ENCODE measurements at regions not wholly inside any gene's neighbourhood (a gene's known extent, or its start where the extent isn't known, plus 50 kb on each side); places are given as distances from the start of the nearest gene placed in this dataset.

- H3K27ac Mint-ChIP-seq = no peak overlapping the region
- no peaks in the 10 kb centered on the region for H3K4me1 Mint-ChIP-seq
- H3K9me3 Mint-ChIP-seq = no peaks in the 10 kb centered on the region
- WGBS, 2 experiments (ENCODE audit: insufficient coverage in 1 of 2, insufficient read length in 1 of 2) = 78% methylated on average over 1 of the region's 1 CpG; no CpG with 5 or more reads in 1 of the 2 experiments
- Histone ChIP-seq H3K9me3 (ENCODE audit: control insufficient read depth, low read length) (no peaks in the 10 kb centered on the region), H3K36me3 (ENCODE audit: control insufficient read depth, insufficient read depth, low read length) (no peaks in the 10 kb centered on the region), H3K4me1 (ENCODE audit: control insufficient read depth, insufficient read depth, low read length) (no peaks in the 10 kb centered on the region), H3K27me3 (ENCODE audit: control insufficient read depth, insufficient read depth, low read length, poor library complexity, severe bottlenecking) (no peaks in the 10 kb centered on the region), H3K27ac (ENCODE audit: low read depth, low read length) (no peak overlapping the region), H3K4me3 (ENCODE audit: low read length) (no peak overlapping the region), H3K9ac (ENCODE audit: extremely low read depth, low read length, poor library complexity, severe bottlenecking) (no peak overlapping the region)
- H3K27me3 Mint-ChIP-seq (ENCODE audit: insufficient read depth) = no peaks in the 10 kb centered on the region
- no peak overlapping the region for H3K4me3 Mint-ChIP-seq
- no peaks in the 10 kb centered on the region for H3K36me3 Mint-ChIP-seq (ENCODE audit: low read depth)
- TF ChIP-seq CTCF (conservative IDR thresholded peaks at IDR 0.05) = no peak
- DNase-seq = no peak
Observed at GRCh38 chr3:116767726-116768125, 58.1 kb downstream of the TUSC7 start.

- H3K9ac ChIP-seq (ENCODE audit: extremely low read depth, low read length, poor library complexity, severe bottlenecking) = no peak overlapping the region
- Mint-ChIP-seq H3K27me3 (ENCODE audit: insufficient read depth) (no peaks in the 10 kb centered on the region), H3K4me3 (no peak overlapping the region), H3K4me1 (no peaks in the 10 kb centered on the region), H3K9me3 (no peaks in the 10 kb centered on the region), H3K27ac (no peak overlapping the region), H3K36me3 (ENCODE audit: low read depth) (no peaks in the 10 kb centered on the region)
- H3K9me3 ChIP-seq (ENCODE audit: control insufficient read depth, low read length) = no peaks in the 10 kb centered on the region
- peak; percentile 93 for DNase-seq
- H3K27me3 ChIP-seq (ENCODE audit: control insufficient read depth, insufficient read depth, low read length, poor library complexity, severe bottlenecking) = no peaks in the 10 kb centered on the region
- H3K4me3 ChIP-seq (ENCODE audit: low read length) = no peak overlapping the region
- TF ChIP-seq CTCF (conservative IDR thresholded peaks at IDR 0.05) = peak; percentile 99
- no peaks in the 10 kb centered on the region for H3K36me3 ChIP-seq (ENCODE audit: control insufficient read depth, insufficient read depth, low read length)
- no peaks in the 10 kb centered on the region for H3K4me1 ChIP-seq (ENCODE audit: control insufficient read depth, insufficient read depth, low read length)
- no peak overlapping the region for H3K27ac ChIP-seq (ENCODE audit: low read depth, low read length)
- 4 to 6% methylated on average over 7 of the region's 7 CpGs for WGBS, 2 experiments (ENCODE audit: insufficient coverage in 1 of 2, insufficient read length in 1 of 2)
Observed at GRCh38 chr3:116770815-116771450, 61.4 kb downstream of the TUSC7 start.

DNA sequence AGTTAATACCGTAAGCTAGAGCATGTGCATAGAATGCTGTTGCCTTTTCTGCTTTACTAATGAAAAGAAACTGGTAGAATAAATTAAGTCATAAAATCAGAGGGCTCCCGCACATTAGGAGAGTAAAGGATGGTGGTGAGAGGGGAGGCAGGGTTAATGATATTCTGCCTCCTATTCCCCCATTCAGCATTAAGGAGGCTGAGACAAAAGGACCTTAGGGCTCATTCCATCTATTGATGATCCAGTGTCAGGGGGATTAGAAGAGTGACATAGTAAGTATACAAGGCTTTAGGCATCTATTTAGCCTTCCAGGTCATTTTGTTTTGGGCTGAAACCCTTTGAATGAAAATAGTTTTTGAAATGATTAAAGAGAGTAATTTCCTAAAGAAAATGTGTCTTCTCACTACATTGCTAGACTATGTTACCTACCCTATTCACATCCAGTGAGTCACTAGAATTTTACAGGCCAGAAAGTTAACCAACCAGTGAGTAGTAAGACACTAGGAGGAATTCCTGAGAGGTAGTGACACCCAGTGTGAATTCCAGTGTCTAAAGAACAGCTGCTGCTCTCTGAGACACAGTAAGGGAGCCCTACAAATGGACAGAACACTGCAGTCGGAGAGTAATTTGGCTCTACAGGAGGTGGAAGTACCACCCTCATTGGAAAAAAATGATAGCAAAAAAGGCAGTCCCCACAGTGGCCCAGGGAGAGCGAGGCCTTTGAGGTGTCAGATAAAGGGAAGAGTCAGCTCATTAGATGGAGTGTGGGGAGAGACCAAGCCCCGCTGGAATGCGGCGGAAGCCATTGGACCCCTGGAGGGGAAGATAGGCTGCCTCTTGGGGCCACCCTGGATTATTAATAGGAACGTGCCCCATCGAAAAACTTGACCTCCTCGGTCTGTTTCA, 67.6 kb downstream of the TUSC7 start:
- Histone ChIP-seq H3K36me3 (ENCODE audit: control insufficient read depth, insufficient read depth, low read length) (no peaks in the 10 kb centered on the region), H3K27ac (ENCODE audit: low read depth, low read length) (peak overlapping the region; percentile 12), H3K9me3 (ENCODE audit: control insufficient read depth, low read length) (no peaks in the 10 kb centered on the region), H3K27me3 (ENCODE audit: control insufficient read depth, insufficient read depth, low read length, poor library complexity, severe bottlenecking) (no peaks in the 10 kb centered on the region), H3K9ac (ENCODE audit: extremely low read depth, low read length, poor library complexity, severe bottlenecking) (no peak overlapping the region), H3K4me1 (ENCODE audit: control insufficient read depth, insufficient read depth, low read length) (no peaks in the 10 kb centered on the region), H3K4me3 (ENCODE audit: low read length) (no peak overlapping the region)
- DNase-seq = peak; percentile 53
- no peak overlapping the region for H3K27ac Mint-ChIP-seq
- no peak overlapping the region for H3K4me3 Mint-ChIP-seq
- WGBS, 2 experiments (ENCODE audit: insufficient coverage in 1 of 2, insufficient read length in 1 of 2) = 72 to 90% methylated on average over 4 to 10 of the region's 10 CpGs
- peaks cover 5% of the 10 kb centered on the region for H3K27me3 Mint-ChIP-seq (ENCODE audit: insufficient read depth)
- no peaks in the 10 kb centered on the region for H3K36me3 Mint-ChIP-seq (ENCODE audit: low read depth)
- H3K4me1 Mint-ChIP-seq = peaks cover 26% of the 10 kb centered on the region
- H3K9me3 Mint-ChIP-seq = no peaks in the 10 kb centered on the region
- no peak for TF ChIP-seq CTCF (conservative IDR thresholded peaks at IDR 0.05)

All from endodermal cell (in vitro differentiated cells).